ENCODE measurements at regions not wholly inside any gene's neighbourhood (a gene's known extent, or its start where the extent isn't known, plus 50 kb on each side); places are given as distances from the start of the nearest gene placed in this dataset.

DNA sequence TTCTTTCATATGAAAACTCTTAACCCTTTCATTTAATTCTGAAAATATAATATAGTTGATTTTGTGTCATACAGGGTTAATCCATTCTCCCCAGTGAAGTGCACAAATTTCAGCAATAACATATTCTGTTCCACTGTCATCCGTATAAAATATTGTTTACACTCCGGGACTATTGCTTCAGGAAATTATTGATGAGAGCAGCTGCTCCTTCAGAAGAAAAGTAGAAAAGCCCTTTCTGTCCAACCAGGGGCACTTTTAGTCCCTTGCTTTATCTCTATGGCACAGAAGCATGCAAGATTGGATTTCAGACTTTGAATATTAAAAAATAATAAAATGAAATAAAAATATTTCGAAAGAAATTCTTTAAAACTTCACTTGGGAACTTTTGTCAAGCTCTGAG lies 535.7 kb upstream of the SLC39A10 start:
- TF ChIP-seq ZNF664 (tag by site-specific recombination; IDR thresholded peaks at IDR 0.05), result no peak
- TF ChIP-seq, protein P1, sequence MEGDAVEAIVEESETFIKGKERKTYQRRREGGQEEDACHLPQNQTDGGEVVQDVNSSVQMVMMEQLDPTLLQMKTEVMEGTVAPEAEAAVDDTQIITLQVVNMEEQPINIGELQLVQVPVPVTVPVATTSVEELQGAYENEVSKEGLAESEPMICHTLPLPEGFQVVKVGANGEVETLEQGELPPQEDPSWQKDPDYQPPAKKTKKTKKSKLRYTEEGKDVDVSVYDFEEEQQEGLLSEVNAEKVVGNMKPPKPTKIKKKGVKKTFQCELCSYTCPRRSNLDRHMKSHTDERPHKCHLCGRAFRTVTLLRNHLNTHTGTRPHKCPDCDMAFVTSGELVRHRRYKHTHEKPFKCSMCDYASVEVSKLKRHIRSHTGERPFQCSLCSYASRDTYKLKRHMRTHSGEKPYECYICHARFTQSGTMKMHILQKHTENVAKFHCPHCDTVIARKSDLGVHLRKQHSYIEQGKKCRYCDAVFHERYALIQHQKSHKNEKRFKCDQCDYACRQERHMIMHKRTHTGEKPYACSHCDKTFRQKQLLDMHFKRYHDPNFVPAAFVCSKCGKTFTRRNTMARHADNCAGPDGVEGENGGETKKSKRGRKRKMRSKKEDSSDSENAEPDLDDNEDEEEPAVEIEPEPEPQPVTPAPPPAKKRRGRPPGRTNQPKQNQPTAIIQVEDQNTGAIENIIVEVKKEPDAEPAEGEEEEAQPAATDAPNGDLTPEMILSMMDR (tag by site-specific recombination; IDR thresholded peaks at IDR 0.05), result no peak
